Ishikawa (cell line): ENCODE measurements at regions not wholly inside any gene's neighbourhood (a gene's known extent, or its start where the extent isn't known, plus 50 kb on each side); places are given as distances from the start of the nearest gene placed in this dataset.

ENCODE experiments used
- CEBPB ChIP-seq: IDR thresholded peaks from 2 replicates; pipeline ENCODE4 v1.6.1; 2012
- CREB1 ChIP-seq: IDR thresholded peaks from 2 replicates; pipeline ENCODE4 v1.6.1; 2012; ENCODE audit warnings: low read depth
- EGR1 ChIP-seq: IDR thresholded peaks from 2 replicates; pipeline ENCODE4 v1.6.1; 2012
- EP300 ChIP-seq: IDR thresholded peaks from 2 replicates; pipeline ENCODE4 v1.6.1; 2012; ENCODE audit warnings: borderline replicate concordance
- FOXM1 ChIP-seq: IDR thresholded peaks from 2 replicates; pipeline ENCODE4 v1.6.1; 2012; ENCODE audit warnings: low read depth, borderline replicate concordance
- NFIC ChIP-seq: IDR thresholded peaks from 2 replicates; pipeline ENCODE4 v1.6.1; 2012
- RAD21 ChIP-seq: IDR thresholded peaks from 2 replicates; pipeline ENCODE4 v1.6.1; 2012; ENCODE audit warnings: low read depth
- TAF1 ChIP-seq: IDR thresholded peaks from 2 replicates; pipeline ENCODE4 v1.6.1; 2012; ENCODE audit warnings: low read depth, mild to moderate bottlenecking
- TCF12 ChIP-seq: IDR thresholded peaks from 2 replicates; pipeline ENCODE4 v1.6.1; 2012; ENCODE audit warnings: low read depth
- TEAD4 ChIP-seq: IDR thresholded peaks from 2 replicates; pipeline ENCODE4 v1.6.1; 2012
- YY1 ChIP-seq: IDR thresholded peaks from 2 replicates; pipeline ENCODE4 v1.6.1; 2012; ENCODE audit warnings: low read depth
- ZBTB7A ChIP-seq: IDR thresholded peaks from 2 replicates; pipeline ENCODE4 v1.6.1; 2012; ENCODE audit warnings: low read depth
- TF ChIP-seq, protein P1 (sequence below): IDR thresholded peaks from 2 replicates; pipeline ENCODE4 v1.6.1; 2012
- TF ChIP-seq, protein P2 (sequence below): IDR thresholded peaks from 2 replicates; pipeline ENCODE4 v1.6.1; 2012; ENCODE audit warnings: low read depth, mild to moderate bottlenecking
- TF ChIP-seq, protein P3 (sequence below): IDR thresholded peaks from 2 replicates; pipeline ENCODE4 v1.6.1; 2012

DNA sequence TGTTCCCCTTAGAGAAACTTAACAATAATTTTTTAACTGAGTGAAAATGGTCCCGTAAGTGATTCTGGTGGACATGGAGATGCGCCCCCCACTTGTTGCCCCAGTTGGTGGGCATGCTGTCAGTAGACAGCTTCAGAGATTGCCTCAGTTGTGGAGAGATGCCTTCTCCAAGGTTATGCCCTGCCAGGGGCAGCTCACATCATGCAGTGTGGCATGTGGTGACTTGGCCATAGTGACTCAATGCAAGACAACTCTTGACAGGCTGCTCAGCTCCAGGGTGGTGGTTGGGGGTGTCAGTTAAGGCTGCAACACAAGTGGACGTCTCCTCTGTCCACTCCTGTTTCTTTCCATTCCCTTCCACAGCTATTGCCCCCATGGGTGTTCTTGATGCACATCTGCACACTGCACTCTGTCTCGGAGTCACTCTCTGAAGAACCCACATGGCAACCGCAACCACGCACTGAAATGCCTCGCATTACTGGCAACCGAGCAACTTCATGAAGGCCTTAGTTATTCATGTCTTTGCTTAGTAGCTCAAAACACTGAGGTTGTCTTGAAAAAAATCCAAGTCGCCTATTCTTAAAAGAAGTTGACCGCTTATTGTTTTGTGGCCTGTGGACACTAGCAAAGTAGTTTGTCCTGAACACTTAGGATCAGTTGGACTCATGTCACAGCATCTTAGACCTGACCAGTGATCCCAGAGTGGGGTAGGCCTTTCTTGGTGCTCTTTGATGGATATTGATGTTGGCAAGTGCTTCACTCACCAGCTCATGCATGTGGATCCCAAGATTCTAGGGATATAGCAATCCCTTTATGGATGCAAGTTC lies 54.8 kb upstream of the USP1 start:
- TF ChIP-seq, protein P1, sequence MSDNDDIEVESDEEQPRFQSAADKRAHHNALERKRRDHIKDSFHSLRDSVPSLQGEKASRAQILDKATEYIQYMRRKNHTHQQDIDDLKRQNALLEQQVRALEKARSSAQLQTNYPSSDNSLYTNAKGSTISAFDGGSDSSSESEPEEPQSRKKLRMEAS = no peak
- TF ChIP-seq EP300 (no peak), RAD21 (no peak), TCF12 (no peak), FOXM1 (no peak), TEAD4 (no peak), EGR1 (no peak), NFIC (no peak), CREB1 (no peak), TAF1 (no peak), ZBTB7A (no peak), CEBPB (no peak), YY1 (no peak)
- TF ChIP-seq, protein P2, sequence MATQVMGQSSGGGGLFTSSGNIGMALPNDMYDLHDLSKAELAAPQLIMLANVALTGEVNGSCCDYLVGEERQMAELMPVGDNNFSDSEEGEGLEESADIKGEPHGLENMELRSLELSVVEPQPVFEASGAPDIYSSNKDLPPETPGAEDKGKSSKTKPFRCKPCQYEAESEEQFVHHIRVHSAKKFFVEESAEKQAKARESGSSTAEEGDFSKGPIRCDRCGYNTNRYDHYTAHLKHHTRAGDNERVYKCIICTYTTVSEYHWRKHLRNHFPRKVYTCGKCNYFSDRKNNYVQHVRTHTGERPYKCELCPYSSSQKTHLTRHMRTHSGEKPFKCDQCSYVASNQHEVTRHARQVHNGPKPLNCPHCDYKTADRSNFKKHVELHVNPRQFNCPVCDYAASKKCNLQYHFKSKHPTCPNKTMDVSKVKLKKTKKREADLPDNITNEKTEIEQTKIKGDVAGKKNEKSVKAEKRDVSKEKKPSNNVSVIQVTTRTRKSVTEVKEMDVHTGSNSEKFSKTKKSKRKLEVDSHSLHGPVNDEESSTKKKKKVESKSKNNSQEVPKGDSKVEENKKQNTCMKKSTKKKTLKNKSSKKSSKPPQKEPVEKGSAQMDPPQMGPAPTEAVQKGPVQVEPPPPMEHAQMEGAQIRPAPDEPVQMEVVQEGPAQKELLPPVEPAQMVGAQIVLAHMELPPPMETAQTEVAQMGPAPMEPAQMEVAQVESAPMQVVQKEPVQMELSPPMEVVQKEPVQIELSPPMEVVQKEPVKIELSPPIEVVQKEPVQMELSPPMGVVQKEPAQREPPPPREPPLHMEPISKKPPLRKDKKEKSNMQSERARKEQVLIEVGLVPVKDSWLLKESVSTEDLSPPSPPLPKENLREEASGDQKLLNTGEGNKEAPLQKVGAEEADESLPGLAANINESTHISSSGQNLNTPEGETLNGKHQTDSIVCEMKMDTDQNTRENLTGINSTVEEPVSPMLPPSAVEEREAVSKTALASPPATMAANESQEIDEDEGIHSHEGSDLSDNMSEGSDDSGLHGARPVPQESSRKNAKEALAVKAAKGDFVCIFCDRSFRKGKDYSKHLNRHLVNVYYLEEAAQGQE = no peak
- TF ChIP-seq, protein P3, sequence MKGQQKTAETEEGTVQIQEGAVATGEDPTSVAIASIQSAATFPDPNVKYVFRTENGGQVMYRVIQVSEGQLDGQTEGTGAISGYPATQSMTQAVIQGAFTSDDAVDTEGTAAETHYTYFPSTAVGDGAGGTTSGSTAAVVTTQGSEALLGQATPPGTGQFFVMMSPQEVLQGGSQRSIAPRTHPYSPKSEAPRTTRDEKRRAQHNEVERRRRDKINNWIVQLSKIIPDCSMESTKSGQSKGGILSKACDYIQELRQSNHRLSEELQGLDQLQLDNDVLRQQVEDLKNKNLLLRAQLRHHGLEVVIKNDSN = no peak

- no peak for TF ChIP-seq TAF1
- TF ChIP-seq, protein P1 = no peak
- TF ChIP-seq, protein P3 = no peak
- TF ChIP-seq RAD21 = no peak
- no peak for TF ChIP-seq TCF12
- TF ChIP-seq EP300 = no peak
- no peak for TF ChIP-seq TEAD4
Observed at GRCh38 chr1:62382658-62382955, 54.2 kb upstream of the USP1 start.

GRCh38 chr1:62384276-62385005 lies 52.4 kb upstream of the USP1 start:
- TF ChIP-seq EP300 = peak; percentile 49; the same call in 1 of the 2 replicates
- TF ChIP-seq CREB1 = no peak
- TF ChIP-seq CEBPB = peak; percentile 89
- TF ChIP-seq, protein P1 = peak; percentile 69
- TF ChIP-seq NFIC = peak; percentile 85

DNA sequence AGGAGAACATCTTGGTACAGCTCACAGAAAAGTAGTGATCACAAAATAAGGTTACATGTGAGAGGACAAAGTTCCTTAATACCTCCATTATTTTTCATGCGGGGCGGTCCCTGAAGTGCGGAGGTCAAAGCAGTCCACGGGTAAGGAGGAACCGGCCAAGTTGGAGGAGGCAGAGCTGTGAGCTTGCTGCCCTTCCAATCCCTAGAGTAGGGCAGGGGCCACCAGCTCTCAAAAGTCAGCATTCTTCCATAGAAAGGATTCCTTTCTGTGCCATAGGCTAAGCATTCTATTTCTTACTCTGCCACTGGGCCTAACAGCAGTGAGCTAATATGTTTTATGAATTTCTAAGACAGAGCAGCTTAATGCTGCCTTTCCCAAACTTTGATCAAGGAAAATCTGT lies 50.9 kb upstream of the USP1 start:
- TF ChIP-seq, protein P3 = no peak
- TF ChIP-seq, protein P1 = no peak
- TF ChIP-seq CEBPB = no peak
- TF ChIP-seq EGR1 = no peak
- TF ChIP-seq TEAD4 = no peak
- TF ChIP-seq EP300 = no peak
- TF ChIP-seq ZBTB7A = no peak
- no peak for TF ChIP-seq YY1
- TF ChIP-seq NFIC = no peak
- no peak for TF ChIP-seq RAD21
- TF ChIP-seq TAF1 = no peak
- no peak for TF ChIP-seq CREB1
- TF ChIP-seq FOXM1 = no peak
- no peak for TF ChIP-seq TCF12
- TF ChIP-seq, protein P2 = no peak
